GM19025 (cell line): ENCODE measurements at regions not wholly inside any gene's neighbourhood (a gene's known extent, or its start where the extent isn't known, plus 50 kb on each side); places are given as distances from the start of the nearest gene placed in this dataset.

Experiments
- ATAC-seq: cut with Tn5 transposase; IDR thresholded peaks from one replicate; pipeline ENCODE4 v1.9.1; 2021; ENCODE audit warnings: mild to moderate bottlenecking, low read depth, moderate library complexity; ENCODE audit not compliant: unreplicated experiment

DNA sequence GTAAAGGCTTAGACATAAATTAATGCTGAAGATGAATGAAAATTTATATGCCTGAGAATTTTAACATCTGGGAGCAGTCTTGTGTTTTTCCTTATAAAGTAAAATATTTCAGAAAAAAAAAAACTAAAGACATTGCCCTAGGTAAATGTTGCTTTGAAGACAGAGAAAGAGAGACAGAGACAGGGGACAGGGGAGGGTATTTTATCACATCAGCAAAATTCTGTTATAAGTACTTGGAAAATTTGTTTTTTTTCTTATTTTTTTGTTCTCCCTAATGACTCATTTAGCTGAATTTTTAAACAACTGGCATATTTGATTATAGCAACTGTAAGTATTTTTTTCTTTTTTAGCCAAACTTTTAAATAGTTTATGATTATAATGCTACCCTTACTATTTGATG, 1540.6 kb upstream of the GBE1 start:
- ATAC-seq = no peak

DNA sequence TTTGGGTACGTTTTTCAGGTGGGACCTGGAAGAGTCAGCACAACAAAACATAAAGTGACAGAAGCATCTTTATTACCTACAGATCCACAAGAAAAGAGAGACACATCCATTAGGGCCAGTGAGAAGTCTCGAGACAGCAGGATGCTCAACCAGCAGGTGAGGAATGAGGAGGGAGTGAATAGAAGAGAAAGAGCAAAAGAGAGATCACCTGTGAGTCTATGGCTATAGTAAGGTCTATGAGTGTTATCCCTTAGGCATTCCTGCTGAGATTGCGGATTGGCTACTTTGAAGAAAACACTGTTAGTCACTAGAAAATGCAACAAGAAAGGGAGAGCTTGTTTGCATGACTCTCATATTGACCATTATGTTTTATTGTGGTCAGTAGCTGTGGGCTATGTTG, 1556.2 kb upstream of the GBE1 start:
- ATAC-seq = no peak

DNA sequence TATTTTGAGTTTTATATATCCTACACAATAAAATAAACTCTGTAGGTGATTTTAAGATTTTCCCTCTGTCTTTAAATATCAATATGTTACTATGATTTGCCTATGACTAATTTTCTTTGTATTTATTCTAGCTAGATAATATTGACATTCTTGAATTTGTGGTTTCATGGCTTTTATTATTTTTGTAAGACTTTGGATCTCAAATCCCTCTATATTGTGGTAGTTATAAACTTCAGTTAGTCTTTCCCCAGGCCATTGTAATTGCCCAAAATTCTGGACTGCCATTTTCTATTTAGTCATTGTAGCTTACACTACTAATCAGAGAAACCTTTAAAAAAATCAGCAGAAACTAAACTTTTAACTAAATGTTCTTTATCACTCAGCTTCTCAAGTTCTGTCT, 1559.3 kb upstream of the GBE1 start:
- ATAC-seq = no peak

DNA sequence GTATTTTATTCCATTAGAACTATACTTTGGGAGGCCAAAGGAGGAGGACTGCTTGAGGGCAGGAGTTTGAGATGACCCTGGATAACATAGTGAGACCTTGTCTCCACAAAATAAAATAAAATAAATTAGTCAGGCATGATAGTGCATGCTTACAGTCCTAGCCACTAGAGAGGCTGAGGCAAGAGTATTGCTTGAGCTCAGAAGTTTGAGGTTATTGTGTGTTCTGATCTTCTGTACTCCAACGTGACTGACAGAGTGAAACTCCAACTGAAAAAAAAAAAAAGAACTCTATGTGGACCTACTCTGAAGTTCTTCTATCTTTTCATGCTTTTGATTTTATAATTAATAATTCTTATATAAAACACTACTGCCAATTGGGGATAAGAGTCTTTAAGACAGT, 1560.0 kb upstream of the GBE1 start:
- no peak for ATAC-seq

DNA sequence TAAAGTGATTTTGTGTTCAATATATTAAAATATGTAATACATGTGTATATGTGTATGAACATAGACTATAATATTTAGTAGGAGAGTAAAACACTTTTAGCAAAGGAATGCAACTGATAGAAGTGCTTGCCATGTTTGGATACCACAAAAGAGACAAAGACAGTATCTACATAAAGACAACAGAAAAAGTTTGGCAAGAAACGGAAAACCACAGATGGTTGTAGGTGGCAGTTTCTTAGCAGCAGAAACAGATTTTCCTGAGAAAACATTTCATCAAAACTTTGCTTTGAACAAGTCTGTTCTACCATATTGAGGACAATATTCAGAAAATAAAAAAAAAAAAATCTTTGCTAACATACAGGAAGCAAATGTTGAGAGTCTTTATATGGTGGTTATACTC, 1560.4 kb upstream of the GBE1 start:
- ATAC-seq = no peak

DNA sequence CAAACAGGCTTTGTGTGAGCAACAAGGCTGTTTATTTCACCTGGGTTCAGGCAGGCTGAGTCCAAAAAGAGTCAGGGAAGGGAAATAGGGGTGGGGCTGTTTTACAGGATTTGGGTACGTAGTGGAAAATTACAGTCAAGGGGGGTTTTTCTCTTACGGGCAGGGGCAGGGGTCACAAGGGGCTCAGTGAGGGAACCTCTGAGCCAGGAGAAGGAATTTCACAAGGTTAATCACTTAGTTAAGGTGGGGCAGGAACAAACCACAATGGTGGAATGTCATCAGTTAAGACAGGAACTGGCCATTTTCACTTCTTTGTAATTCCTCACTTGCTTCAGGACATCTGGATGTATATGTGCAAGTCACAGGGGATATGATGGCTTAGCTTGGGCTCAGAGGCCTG, 1592.8 kb upstream of the GBE1 start:
- ATAC-seq = no peak

DNA sequence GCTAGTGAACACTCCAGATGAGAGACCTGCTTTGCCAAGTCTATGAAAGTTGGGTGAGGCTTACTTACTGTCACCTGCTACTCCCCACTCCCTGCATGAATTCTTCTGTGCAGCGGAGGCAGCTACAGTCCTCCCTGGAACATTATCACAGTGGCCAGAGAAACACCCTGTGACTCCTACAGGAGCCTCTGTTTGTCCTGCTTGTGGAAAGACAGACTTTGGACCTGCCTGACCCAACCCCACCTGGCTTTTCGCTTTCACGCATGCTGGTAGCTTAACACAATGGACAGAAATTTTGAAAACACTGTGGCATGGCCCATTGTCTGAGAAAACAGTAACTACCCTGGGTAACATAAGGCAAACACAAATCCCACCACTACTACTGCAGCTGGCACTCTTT, 1565.5 kb upstream of the CADM2 start:
- ATAC-seq = no peak

DNA sequence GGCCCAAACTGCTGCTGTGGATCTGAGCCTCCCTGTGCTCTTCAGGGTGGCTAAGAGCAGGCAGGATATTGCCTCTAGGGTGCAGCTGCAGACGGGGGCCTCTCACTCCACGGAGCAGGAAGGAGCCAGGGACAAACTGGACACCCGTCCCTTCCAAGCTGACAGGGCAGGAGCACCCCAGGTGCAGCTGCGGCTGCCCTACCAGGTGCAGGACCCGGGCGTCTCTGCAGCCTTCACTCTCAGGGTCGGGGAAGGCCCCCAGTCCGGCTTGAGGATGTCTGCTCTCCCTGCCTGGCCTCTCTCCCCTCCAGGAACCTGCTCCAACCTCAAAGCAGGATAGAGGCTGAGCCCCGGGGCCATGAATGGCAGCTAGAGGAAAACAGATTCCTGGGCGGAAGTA, 1554.9 kb upstream of the CADM2 start:
- ATAC-seq = no peak

DNA sequence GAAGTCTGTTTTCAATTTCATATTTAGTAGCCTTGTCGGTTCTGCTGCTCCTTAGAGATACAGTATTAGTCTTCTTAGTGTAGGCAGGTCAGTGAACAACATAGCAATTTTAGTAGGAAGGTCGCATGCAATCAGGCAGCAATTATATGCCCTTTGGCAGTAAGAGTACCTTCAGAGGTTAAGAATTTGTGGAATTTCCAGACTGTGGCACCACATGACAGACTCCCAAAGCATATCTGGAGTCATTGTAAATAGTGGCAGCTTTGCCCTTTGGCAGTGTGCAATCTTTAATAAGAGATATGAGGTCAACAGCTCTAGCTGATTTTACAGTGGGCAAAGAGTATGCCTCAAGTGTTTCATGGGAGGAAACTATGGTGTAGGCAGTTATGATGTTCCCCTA, 1532.5 kb upstream of the CADM2 start:
- ATAC-seq = no peak

DNA sequence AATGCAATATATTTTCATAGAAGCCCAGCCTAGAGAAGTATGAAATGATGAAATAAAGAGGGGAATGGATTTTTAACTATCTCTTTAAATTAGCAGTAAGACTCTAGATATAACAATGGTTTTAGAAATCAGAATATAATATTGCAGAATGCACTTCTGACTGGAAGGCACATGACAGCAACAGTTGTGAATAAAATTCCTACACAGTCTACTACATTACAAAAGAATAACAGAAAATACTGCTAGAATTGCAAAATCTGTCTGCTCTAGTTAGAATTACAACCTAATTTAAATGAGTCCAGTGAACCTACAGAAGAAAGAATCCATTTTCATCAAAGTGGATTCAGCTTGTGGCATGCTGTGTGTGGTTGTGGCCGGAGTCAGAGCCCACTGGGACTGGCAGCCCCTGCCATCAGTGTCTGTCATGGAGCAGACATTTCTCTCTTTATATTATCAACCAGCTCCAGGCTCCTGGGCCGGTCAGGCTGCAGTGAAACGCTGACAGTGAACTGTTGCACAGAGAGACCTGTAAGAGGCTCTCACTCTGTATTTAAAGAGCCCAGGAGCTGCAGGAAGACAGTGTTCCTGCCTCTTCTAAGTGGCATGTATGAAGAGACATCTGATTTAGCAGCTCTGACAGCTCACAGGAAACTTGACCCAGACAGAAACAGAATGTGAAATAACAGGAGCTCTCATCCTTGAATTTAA, 1523.8 kb upstream of the CADM2 start:
- ATAC-seq = no peak

DNA sequence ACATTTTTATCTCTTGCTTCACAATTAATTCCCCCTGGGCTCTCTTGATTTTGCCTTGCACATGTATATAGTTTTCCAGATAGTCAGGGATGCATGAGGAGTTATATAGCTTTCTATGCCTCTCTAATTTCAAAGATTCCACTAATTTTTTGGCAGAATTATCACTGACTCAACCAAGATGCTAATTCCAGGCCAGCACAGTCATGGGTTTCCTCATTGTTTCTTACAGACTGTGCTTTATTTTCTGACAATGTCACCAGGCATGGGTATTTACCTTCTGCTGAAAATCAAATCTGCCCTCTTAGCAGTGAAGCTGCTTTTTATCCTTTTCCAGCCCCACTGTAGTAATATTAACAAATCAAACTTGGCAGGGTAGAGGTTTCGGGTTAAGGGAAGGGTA, 1520.6 kb upstream of the CADM2 start:
- no peak for ATAC-seq

DNA sequence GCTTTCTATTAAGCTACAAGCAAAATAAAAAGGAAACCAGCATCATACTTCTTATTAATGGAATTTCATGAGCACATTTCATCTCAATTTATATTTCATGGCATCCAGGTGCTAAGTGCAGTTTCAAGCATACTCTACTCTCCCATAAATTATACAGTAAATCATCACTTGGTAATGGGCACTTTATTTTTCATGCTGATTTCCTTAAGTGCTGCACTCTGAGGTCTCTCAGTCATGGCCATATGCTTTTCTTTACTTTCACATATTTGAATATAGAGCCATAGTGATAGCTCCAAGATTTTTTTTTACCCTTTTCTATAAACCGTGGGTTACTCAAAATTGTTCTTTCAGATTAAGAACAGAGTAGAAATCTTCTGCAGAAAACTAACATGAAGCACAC, 1505.7 kb upstream of the CADM2 start:
- no peak for ATAC-seq

DNA sequence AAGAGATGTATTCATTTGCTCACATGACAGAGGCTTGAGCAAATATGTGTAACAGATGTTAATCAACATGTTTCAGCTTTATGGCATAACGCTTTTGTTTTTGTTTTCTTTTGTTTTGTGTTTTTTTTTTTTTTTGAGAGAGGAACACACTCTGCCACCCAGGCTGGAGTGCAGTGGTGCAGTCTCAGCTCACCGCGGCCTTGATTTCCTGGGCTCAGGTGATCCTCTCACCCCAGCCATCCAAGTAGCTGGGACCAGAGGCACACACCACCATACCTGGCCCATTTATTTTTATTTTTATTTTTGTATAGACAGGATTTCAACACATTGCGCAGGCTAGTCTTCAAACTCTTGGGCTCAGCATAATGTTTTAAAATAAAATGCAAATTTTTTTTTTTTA, 1504.4 kb upstream of the CADM2 start:
- no peak for ATAC-seq

DNA sequence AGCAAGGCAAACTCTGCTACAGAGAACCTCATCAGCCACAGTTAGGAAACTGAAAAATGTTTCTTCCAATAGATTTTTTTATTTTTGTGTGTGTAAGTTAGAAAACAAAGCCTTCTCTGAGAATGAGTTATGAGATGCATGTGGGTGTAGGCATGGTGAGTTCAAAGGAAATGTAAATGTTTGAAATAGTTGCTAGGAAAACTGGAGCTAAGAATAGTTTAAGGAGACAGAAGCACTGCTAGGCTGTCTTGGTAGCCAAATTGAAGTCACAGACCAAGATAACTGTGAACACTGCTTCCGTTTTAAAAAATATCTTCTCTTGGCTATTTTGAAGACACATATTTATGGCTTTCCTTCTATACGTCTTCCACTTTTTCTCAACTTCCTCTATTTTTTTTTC, 1501.2 kb upstream of the CADM2 start:
- no peak for ATAC-seq

DNA sequence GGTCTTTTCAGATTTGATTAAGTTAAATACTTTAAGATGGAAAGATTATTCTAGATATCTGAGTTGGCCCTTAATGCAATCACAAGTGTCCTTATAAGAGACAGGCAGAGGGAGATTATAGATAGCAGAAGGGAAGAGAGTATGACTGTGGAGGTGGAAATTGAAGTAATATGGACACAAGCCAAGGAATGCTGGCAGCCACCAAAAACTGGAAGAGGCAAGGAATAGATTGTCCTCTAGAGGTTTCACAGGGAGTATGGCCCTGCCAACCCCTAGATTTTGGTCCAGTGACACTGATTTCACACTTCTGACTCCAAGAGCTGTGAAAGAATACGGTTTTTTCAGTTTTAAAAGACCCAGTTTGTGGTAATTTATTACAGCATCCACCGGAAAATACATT, 1498.7 kb upstream of the CADM2 start:
- no peak for ATAC-seq

DNA sequence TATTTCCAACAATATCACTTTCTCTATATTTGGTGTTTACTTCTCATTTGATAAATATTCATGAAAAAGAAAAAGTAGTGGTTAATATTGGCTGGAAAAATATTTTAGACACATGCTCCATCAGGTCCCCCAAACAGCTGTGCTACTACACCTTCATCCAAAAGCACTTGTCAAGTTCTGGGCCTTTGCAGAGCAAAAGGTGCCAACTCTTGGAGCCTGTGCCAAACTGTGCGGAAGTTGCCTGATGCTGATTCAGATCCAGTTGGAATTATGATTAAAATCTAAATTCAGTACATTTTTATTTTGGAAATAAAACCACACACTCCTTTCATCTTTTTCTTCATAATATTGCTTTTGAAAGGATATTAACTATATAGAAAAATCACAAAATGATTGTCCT, 1497.4 kb upstream of the CADM2 start:
- ATAC-seq = no peak

DNA sequence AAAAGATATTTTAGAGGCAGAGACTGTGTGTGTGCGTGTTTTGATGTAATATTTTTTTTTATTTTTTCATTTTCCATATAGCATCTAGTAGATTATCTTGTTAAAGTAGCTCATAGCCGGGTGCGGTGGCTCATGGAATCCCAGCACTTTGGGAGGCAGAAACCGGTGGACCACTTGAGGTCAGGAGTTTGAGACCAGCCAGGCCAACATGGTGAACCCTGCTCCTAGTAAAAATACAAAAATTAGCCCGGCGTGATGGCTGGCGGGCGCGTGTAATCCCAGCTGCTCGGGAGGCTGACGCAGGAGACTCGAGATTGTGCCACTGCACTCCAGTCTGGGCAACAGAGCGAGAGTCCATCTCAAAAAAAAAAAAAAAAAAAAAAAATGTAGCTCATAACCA, 1481.2 kb upstream of the CADM2 start:
- ATAC-seq = no peak

DNA sequence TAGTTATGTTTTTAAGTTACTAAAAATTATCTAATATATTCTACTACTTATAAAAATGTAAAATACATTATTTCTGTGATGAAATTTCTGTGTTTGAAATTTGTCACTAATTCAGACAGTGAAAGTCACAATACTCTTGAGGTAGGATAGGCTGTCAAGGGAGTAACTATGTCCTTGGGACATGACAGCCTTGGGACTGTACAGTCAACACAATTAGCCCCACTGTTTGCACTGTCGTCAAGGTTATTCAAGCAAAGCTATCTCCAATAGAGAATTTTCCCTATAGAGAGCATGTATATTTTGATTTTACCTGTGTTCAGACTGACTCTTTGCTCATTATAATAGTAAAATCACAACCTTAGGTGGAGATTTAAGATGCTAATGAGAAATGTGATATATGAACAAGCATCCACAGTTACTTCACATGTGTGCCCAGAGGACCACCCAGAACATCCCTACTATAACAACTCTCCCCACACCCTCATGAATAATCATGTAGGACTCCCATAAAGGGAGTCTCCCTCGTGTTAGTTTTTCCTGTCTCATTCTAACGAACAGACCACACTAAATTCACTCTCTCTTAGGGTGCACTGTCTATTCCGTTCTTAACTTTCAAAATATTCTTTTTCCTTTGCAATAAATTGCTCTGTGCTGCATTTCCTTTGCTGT, 1476.3 kb upstream of the CADM2 start:
- ATAC-seq = no peak

DNA sequence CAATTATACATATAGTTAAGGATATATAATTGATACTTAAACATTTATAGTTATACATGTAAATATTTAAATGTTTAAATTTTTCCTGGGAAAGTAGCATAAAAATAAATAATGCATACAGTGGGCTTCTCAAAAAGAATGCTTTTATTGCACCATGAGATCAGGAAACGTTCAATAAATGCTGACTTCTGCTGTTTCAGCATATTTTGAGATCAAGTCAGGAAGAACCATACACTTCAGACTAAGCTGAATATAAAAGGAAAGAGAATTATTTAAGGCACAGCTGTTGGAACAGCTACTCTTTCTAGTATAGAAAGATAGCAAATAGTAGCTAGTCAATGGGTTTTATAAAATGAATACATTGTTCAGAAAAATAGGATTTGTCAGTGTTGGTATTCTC, 1462.3 kb upstream of the CADM2 start:
- ATAC-seq = no peak

DNA sequence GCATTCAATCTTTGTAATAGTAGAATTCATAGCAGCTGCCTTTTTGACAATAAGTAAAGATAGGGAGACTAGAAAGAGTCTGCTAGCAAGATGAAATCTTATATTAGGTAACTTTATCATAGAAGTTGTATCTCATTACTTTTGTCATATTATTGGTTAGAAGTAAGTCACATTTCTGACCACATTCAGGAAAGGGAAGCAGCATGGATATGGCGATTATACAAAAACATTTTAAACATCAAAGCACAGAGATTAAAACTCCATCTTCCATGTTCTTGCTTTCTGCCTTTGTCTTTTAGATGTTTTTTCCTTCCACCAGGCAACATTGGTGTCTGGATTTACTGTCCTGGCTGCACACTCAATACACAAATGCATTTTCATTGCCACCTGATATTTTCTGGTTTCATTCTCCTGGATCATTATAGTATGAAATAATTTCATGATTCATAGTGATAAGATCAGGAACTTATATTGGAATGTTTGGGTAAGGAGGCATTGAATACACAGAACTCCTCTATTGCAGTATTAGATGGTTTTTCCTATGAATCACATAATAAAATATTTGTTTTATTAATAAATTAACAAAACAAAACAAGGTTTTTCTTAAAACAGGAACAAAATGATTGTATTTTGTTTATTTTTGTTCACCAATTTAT, 1460.3 kb upstream of the CADM2 start:
- ATAC-seq = no peak

DNA sequence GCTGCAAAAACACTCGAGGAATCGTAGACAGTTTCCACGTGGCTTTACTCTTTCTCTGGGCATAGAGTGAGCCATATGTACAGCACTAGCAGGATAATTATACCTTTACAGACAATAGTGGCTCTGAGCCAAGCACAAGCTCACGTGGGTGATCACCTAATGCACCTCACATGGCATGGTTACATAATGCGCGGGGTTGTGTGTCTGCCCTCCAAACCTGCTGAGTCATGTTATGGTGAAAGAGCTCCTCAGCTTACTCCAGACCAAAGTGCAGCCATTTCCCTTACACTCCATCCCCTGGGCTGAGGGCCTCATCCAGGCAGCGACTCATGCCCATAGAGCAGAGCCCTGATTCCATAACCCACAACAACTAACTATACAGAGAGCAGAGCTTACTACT, 1458.4 kb upstream of the CADM2 start:
- no peak for ATAC-seq

DNA sequence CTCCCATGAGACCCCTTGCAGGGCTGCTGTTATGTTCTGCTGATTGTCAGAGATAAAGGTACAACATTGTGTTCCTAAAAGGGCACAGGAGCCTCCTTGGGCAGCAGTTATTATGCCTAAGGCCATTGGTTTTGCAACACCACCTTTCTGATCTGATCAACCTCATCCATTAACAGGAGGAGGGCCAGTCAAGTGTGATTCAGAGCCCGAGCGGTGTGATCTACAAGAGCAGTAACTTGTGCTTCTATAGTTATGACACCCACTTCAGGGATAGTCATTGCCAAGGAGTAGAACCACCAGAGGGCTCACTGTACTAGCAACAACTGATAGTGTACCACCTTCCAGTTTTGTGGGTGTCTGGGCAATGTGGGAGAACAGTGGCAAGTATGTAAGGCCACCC, 1457.9 kb upstream of the CADM2 start:
- ATAC-seq = no peak
